SH-SY5Y (cell line): ENCODE measurements at regions not wholly inside any gene's neighbourhood (a gene's known extent, or its start where the extent isn't known, plus 50 kb on each side); places are given as distances from the start of the nearest gene placed in this dataset.

Source experiments
- GATA2 ChIP-seq: IDR thresholded peaks from 2 replicates; pipeline ENCODE4 v1.6.1; 2011; ENCODE audit warnings: mild to moderate bottlenecking, low read depth, low read length
- GATA3 ChIP-seq: IDR thresholded peaks from 2 replicates; pipeline ENCODE4 v1.6.1; 2011; ENCODE audit warnings: low read depth, mild to moderate bottlenecking, low read length, moderate library complexity

GRCh38 chr4:157908691-157909090 is 264.1 kb downstream of the GASK1B start:
- TF ChIP-seq GATA3 (no peak), GATA2 (no peak)

DNA sequence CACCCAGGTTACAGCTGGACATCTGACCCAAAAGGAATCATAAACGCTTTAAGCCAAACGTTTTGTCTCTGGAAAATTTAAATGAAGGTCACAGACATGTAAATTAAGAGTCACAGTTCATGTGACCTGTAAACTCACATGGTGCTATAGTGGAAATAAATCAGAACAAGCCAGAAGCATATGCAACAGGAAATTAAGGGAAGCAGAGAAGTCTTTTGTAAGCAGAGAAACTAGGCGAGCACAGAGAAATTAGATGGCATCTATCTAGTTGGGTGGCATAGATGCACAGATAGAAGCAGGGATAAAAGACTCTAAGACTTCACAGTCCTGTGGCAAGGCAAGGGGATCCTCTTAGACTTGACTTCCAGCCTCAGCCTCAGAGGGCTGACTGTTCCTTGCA is 264.8 kb downstream of the GASK1B start:
- TF ChIP-seq GATA3 (no peak), GATA2 (no peak)

GRCh38 chr4:157907226-157907946 is 265.4 kb downstream of the GASK1B start:
- TF ChIP-seq GATA3, result peak; percentile 28; the same call in 1 of the 2 replicates
- 0 out of 2 replicates have a peak, but pooled peaks have one; percentile 9 for TF ChIP-seq GATA2

- TF ChIP-seq GATA2 (no peak), GATA3 (no peak)
Measured at GRCh38 chr4:157898836-157899605, 273.8 kb downstream of the GASK1B start.

DNA sequence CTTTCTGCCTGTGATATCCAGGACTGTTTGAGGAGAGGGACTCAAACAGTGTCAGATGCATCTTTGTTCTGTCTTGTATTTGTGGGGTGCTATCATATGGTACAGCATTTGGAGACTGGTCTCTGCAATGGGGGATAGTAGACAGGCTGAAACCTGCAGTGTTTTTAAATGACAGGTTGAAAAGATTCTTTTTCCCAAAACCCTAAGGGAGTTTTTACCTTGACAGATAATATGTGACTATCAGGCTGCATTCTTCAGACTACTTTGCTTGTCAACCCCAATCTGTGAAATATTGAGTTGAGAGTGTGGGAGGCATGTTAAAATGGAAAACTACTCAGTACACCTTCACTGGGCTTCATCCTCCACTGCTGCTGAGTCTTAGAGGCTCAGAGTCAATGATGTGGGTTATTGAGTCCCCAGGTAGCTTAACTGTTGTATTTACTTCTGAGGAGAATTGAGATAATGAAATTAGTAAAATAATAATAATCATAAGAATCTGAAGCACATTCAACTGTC is 274.9 kb downstream of the GASK1B start:
- no peak for TF ChIP-seq GATA2
- no peak for TF ChIP-seq GATA3

GRCh38 chr4:157896726-157897125 is 276.1 kb downstream of the GASK1B start:
- TF ChIP-seq GATA3 (no peak), GATA2 (no peak)

DNA sequence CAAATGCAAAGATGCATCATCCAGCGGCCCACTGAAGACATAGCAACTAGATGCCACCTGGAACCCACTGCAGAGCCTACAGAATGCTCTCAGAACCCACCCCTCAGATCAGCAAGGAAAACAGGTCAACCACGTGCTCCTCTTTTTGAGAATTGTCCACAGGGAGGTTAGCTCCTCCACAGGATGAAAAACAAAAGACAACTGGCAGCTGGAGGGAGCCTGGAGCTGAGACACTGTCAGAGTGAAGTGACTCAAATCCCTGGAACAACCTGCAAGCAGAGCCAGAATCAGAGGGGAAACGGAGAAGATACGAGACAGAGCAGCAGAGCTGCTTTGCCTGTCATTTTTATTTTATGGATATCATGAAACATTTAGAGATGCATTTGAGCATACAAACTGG is 277.6 kb downstream of the GASK1B start:
- TF ChIP-seq GATA3, result no peak
- no peak for TF ChIP-seq GATA2

DNA sequence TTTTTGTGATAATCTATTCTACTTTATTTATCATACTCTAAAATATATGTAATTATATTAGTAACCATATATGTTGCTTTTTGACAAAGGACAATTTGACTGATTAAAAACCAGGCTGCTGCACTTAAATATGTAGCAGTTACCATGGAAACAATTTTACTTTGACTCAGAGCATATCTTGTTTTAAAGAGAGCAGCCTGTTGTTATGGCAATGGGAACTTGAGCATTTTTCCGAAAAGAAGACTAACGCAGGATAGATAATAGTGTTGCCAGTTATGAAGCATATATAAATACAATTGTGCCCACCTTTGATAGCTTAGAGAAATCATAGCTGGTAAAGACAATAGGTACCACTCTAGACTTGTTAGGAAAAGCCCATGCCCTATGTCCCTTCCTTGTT is 283.0 kb downstream of the GASK1B start:
- no peak for TF ChIP-seq GATA2
- no peak for TF ChIP-seq GATA3

DNA sequence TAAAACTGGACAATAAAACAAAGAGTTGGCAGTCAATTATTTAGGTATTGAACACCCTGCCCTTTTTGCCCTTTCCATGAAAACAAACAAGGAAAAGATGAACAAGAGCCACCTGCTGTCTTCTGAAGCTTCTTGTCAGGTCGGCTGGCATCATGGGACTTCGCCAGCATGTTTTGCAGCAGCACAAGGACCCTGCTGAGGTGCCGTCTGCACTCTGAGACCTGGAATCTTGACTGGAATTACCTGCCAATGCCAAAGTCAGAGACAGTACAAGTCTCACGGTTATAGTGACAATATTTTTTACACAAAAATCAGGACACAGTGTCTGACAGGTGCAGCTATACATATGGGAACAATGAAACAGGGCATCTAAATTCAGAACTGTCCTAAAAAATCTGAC is 284.5 kb downstream of the GASK1B start:
- TF ChIP-seq GATA2, result no peak
- no peak for TF ChIP-seq GATA3

- TF ChIP-seq GATA3 (no peak), GATA2 (no peak)
Measured at GRCh38 chr4:157887316-157887715, 285.5 kb downstream of the GASK1B start.

- TF ChIP-seq GATA2, result no peak
- no peak for TF ChIP-seq GATA3
Measured at GRCh38 chr4:157886645-157887044, 286.2 kb downstream of the GASK1B start.

DNA sequence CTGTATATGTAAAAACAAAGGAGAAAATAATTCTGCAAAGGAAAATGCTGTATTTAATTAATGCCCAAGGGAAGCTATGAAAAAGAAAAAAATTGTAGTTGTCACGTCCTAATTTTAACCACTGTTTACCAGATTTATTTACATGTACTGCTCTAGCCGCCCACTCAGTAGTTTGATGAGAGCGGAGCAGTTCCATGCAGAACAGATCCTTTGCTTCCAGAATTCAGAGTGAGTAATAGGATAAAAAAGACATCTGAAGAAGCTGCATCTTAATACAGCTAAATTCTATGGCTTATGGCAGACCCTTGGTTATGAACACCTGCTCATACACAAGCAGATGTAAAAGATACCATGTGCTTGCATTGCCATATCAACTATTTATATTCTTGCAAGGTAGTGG is 287.0 kb downstream of the GASK1B start:
- TF ChIP-seq GATA2 (no peak), GATA3 (no peak)

GRCh38 chr4:157882901-157883300 is 289.9 kb downstream of the GASK1B start:
- TF ChIP-seq GATA3 (no peak), GATA2 (no peak)

DNA sequence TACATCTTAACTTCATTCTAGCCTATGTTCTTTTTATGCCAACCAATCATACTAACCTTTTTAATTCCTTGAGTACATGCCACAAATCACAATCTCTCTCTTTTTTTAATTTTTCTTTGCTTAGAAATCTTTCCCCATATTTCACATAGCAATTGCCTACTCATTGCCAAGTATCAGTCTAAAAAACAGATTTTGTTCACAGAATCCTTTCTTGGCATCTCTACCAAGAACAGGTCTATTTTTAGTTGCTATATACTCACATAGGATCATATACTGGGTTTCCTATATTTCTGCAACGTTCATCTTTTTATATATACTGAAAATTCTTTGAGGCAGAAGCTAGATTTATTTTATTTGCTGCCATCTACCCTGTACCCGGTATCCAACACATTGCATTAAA is 292.1 kb downstream of the GASK1B start:
- TF ChIP-seq GATA2, result no peak
- TF ChIP-seq GATA3, result no peak

DNA sequence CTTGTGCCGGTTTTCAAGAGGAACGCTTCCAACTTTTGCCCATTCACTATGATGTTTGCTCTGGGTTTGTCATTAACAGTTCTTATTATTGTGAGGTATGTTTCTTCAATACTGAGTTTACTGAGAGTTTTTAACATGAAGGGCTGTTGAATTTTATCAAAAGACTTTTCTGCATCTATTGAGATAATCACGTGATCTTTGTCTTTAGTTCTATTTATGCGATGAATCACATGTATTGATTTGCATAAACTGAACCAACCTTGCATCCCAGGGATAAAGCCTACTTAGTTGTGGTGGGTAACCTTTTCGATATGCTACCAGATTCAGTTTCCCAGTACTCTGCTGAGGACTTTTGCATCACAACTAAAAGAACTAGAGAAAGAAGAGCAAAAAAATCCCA is 318.0 kb downstream of the GASK1B start:
- no peak for TF ChIP-seq GATA3
- TF ChIP-seq GATA2, result no peak

DNA sequence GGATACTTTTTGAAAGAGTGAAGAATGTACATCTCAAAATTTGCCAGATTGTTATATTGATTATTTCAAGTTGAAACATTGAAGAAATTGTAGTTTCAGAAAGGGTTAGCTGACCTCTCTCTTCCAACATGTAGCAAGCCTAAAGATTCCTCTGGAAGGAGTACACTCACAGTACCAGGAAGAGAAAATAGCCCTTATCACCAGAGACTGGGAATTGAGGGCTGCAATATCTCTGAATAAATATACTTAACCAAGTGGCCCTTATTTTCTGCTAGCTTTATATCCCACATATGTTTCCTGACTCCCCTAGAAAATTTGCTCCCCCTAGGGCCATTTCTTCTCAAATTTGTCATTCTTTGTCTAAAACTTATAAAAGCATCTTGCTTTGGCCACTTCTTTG is 332.2 kb downstream of the GASK1B start:
- no peak for TF ChIP-seq GATA3
- no peak for TF ChIP-seq GATA2
